Stomach (tissue), 8 donors: ENCODE measurements at regions not wholly inside any gene's neighbourhood (a gene's known extent, or its start where the extent isn't known, plus 50 kb on each side); places are given as distances from the start of the nearest gene placed in this dataset.
A peak's percentile ranks its signal among the peaks of the same experiment; 100 is the strongest.

Source experiments
- DNase-seq, 2 donors: peaks; one replicate each; pipeline versions ENCODE4 v3.0.0 to v3.0.0-alpha.2; 2013 to 2019
- H3K27ac ChIP-seq, 5 donors: fragments of 200-600 bp in 4 of 5; sonication (generic) in 4 of 5; one replicate each; pipeline ENCODE4 v1.5.1; 2013 to 2019; ENCODE audit warnings: mild to moderate bottlenecking in 1 of 5, moderate library complexity in 1 of 5
- H3K27me3 ChIP-seq, 3 donors: fragments of 200-600 bp; sonication (generic); one replicate each; pipeline ENCODE4 v1.5.1; 2017 to 2019; ENCODE audit warnings: mixed run types in 1 of 3
- H3K36me3 ChIP-seq, 4 donors: fragments of 200-600 bp; sonication (generic); 1 replicate in 3 of 4; 2 replicates in 1 of 4; pipeline ENCODE4 v1.5.1; 2016 to 2019
- H3K4me1 ChIP-seq, 4 donors: fragments of 200-600 bp; sonication (generic); one replicate each; pipeline ENCODE4 v1.5.1; 2016 to 2019
- H3K4me3 ChIP-seq, 4 donors: fragments of 200-600 bp; sonication (generic) in 3 of 4; one replicate each; pipeline ENCODE4 v1.5.1; 2016 to 2019; ENCODE audit warnings: mild to moderate bottlenecking in 1 of 4
- H3K9me3 ChIP-seq, 4 donors: fragments of 200-600 bp; sonication (generic); one replicate each; pipeline ENCODE4 v1.5.1; 2016 to 2019
- EP300 ChIP-seq: sonication (generic); formaldehyde crosslinking; IDR thresholded peaks from one replicate; pipeline ENCODE4 v1.6.1; 2017; ENCODE audit warnings: antibody characterized with exemption
- POLR2A ChIP-seq, 4 donors: fragments of 450-650 bp; IDR thresholded peaks; one replicate each; pipeline ENCODE4 v1.6.1; 2016; ENCODE audit warnings: antibody characterized with exemption in 4 of 4, control low read depth in 2 of 4, mild to moderate bottlenecking in 1 of 4, moderate library complexity in 1 of 4
- POLR2AphosphoS5 ChIP-seq, 3 donors: sonication (generic); formaldehyde crosslinking; IDR thresholded peaks; one replicate each; pipeline ENCODE4 v1.6.1; 2016; ENCODE audit warnings: antibody characterized with exemption in 3 of 3
- WGBS, 5 donors: extraction: QIAGEN DNeasy Blood & Tissue Kit in 3 of 5; methylation state at CpG; one replicate each; pipeline versions ENCODE4 v1.1.5 to v1.1.7; 2013 to 2018; 5-methylcytosine and 5-hydroxymethylcytosine counted together
- intact Hi-C: fragments of 100-400 bp; cut with DNase I; formaldehyde crosslinking; loops from one replicate; pipeline ENCODE4 v1.15.1; 2023; ENCODE audit warnings: low total_unique reads
- TF ChIP-seq, protein P1 (sequence below), 7 experiments: fragments of 450-650 bp in 4 of 7; fragments of 200-600 bp in 3 of 7; sonication (generic) in 3 of 7; IDR thresholded peaks; one replicate each; pipeline ENCODE4 v1.5.1; 2016 to 2019; ENCODE audit warnings: antibody characterized with exemption in 7 of 7, control low read depth in 2 of 7, mild to moderate bottlenecking in 1 of 7
- donor health status: healthy with polysubstance abuse.
- donor health status: Bipolar disorder and iron deficiency.
- donor health status: healthy.

DNA sequence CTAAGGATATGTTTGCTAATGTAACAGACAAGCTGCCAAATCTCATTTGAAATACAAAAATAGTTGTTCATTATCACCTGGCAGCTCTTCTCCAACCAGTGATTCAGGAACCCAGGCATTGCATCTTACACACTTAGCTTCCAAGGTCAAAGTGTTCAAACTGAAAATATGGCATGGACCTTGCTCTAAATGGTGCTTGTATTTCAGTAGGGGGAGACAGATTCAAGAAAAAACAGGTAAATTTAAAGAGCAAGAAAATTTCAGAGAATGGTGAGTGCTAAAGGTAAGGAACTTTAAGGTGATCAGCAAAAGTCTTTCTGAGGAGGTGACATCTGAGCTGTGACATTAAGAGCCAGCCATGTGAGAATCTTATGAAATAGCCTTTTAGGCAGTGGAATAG, 82.8 kb upstream of the E2F8 start:
- intact Hi-C loops = no loop called here
- DNase-seq = no peak
- H3K27me3 ChIP-seq = no peaks in the 10 kb centered on the region
- H3K9me3 ChIP-seq = no peaks in the 10 kb centered on the region
- H3K27ac ChIP-seq = no peak overlapping the region
- H3K4me1 ChIP-seq = no peaks in the 10 kb centered on the region
- no peaks in the 10 kb centered on the region for H3K36me3 ChIP-seq
- no peak for TF ChIP-seq POLR2AphosphoS5 (IDR thresholded peaks at IDR 0.05)
- TF ChIP-seq, protein P1, sequence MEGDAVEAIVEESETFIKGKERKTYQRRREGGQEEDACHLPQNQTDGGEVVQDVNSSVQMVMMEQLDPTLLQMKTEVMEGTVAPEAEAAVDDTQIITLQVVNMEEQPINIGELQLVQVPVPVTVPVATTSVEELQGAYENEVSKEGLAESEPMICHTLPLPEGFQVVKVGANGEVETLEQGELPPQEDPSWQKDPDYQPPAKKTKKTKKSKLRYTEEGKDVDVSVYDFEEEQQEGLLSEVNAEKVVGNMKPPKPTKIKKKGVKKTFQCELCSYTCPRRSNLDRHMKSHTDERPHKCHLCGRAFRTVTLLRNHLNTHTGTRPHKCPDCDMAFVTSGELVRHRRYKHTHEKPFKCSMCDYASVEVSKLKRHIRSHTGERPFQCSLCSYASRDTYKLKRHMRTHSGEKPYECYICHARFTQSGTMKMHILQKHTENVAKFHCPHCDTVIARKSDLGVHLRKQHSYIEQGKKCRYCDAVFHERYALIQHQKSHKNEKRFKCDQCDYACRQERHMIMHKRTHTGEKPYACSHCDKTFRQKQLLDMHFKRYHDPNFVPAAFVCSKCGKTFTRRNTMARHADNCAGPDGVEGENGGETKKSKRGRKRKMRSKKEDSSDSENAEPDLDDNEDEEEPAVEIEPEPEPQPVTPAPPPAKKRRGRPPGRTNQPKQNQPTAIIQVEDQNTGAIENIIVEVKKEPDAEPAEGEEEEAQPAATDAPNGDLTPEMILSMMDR (IDR thresholded peaks at IDR 0.05) = no peak
- TF ChIP-seq EP300 = no peak
- no peak overlapping the region for H3K4me3 ChIP-seq

- Histone ChIP-seq H3K27me3 (no peaks in the 10 kb centered on the region), H3K36me3 (no peaks in the 10 kb centered on the region), H3K4me3 (no peak overlapping the region), H3K4me1 (peaks cover 0 to 8% (median 3%) of the 10 kb centered on the region in 4 donors), H3K27ac (no peak overlapping the region), H3K9me3 (no peaks in the 10 kb centered on the region)
- DNase-seq = no peak
- WGBS, 5 donors = 47 to 56% (median 55%) methylated on average over 2 of the region's 2 CpGs
- no peak for TF ChIP-seq POLR2AphosphoS5 (IDR thresholded peaks at IDR 0.05)
- TF ChIP-seq, protein P1 (IDR thresholded peaks at IDR 0.05) = no peak
- TF ChIP-seq POLR2A (IDR thresholded peaks at IDR 0.05) = no peak
- intact Hi-C loops = no loop called here
Observed at GRCh38 chr11:19321351-19321750, 80.6 kb upstream of the E2F8 start.

DNA sequence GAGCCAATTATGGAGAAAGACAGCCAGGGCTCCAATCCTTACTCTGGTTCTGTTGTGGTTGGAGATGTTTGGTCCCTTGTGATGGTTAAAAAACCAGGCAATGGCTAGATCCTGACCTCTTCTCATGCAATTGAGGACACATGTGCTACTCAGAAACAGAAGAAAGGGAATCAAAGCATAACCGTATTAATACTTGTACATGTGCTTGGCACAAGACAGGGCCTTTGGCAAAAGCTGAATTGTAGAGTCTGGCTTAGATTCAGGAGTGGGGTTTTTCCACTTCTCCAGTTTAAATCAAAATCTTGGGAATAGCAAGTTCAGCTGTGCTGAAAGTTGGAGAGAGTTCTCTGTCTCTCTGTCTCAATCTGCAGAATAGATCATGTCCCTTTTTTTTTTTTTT, 80.1 kb upstream of the E2F8 start:
- peak in 1 of 2 donors; percentile 23 for DNase-seq
- intact Hi-C loops = no loop called here
- Histone ChIP-seq H3K36me3 (no peaks in the 10 kb centered on the region), H3K4me3 (no peak overlapping the region), H3K4me1 (peaks cover 0 to 11% (median 4%) of the 10 kb centered on the region in 4 donors), H3K27ac (no peak overlapping the region), H3K9me3 (no peaks in the 10 kb centered on the region), H3K27me3 (no peaks in the 10 kb centered on the region)
- 6 to 39% (median 22%) methylated on average over 1 of the region's 1 CpG for WGBS, 5 donors
- TF ChIP-seq EP300 = no peak
- TF ChIP-seq POLR2AphosphoS5 (IDR thresholded peaks at IDR 0.05) = no peak
- no peak for TF ChIP-seq POLR2A (IDR thresholded peaks at IDR 0.05)
- TF ChIP-seq, protein P1 (IDR thresholded peaks at IDR 0.05) = no peak

GRCh38 chr11:19316434-19316833, 75.7 kb upstream of the E2F8 start:
- H3K9me3 ChIP-seq = no peaks in the 10 kb centered on the region
- no peaks in the 10 kb centered on the region for H3K27me3 ChIP-seq
- H3K36me3 ChIP-seq = no peaks in the 10 kb centered on the region
- H3K4me3 ChIP-seq = no peak overlapping the region
- WGBS, 5 donors = 39 to 57% (median 54%) methylated on average over 7 of the region's 7 CpGs
- no peak overlapping the region for H3K27ac ChIP-seq
- intact Hi-C loops = no loop called here
- TF ChIP-seq, protein P1 (IDR thresholded peaks at IDR 0.05) = no peak
- TF ChIP-seq POLR2A (IDR thresholded peaks at IDR 0.05) = no peak
- TF ChIP-seq EP300 = no peak
- TF ChIP-seq POLR2AphosphoS5 (IDR thresholded peaks at IDR 0.05) = no peak
- peaks cover 0 to 11% (median 4%) of the 10 kb centered on the region in 4 donors for H3K4me1 ChIP-seq
- DNase-seq = peak in 1 of 2 donors; percentile 64
